ENCODE measurements at regions not wholly inside any gene's neighbourhood (a gene's known extent, or its start where the extent isn't known, plus 50 kb on each side); places are given as distances from the start of the nearest gene placed in this dataset.

DNA sequence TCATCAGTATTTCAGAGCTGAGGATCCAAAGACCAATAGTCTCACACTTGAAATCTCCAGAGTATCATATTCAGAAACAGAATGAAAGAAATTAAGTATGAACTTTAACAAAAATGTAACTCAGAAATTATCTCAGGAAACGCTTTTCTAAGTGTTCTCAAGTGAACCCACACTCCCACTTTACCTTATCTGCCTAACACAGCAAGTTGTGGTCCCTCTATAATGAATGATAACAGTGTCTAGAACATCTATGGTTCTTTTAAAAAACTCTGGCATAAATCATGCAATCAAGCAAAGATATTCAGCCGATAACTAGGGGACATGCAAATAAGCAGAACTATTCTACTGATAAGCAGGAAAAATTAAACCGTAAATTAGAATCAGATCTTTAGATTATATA, 1574.2 kb downstream of the PLA2G4A start:
- TF ChIP-seq POLR2A (IDR thresholded peaks at IDR 0.05), result no peak
- TF ChIP-seq, protein P1, sequence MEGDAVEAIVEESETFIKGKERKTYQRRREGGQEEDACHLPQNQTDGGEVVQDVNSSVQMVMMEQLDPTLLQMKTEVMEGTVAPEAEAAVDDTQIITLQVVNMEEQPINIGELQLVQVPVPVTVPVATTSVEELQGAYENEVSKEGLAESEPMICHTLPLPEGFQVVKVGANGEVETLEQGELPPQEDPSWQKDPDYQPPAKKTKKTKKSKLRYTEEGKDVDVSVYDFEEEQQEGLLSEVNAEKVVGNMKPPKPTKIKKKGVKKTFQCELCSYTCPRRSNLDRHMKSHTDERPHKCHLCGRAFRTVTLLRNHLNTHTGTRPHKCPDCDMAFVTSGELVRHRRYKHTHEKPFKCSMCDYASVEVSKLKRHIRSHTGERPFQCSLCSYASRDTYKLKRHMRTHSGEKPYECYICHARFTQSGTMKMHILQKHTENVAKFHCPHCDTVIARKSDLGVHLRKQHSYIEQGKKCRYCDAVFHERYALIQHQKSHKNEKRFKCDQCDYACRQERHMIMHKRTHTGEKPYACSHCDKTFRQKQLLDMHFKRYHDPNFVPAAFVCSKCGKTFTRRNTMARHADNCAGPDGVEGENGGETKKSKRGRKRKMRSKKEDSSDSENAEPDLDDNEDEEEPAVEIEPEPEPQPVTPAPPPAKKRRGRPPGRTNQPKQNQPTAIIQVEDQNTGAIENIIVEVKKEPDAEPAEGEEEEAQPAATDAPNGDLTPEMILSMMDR (IDR thresholded peaks at IDR 0.05), result no peak

All from body of pancreas (tissue), 4 donors.